IMR-90 (cell line): ENCODE measurements at regions not wholly inside any gene's neighbourhood (a gene's known extent, or its start where the extent isn't known, plus 50 kb on each side); places are given as distances from the start of the nearest gene placed in this dataset.

ENCODE experiments used
- ATAC-seq: fragments of 200-7000 bp; cut with Tn5 transposase; 2 replicates; pipeline ENCODE4 v1.9.1; 2020; ENCODE audit warnings: low read depth, mild to moderate bottlenecking, moderate library complexity
- BruUV-seq: library from RNA; stranded (reverse); fragments of 400-500 nt; replicated peaks from 2 replicates; lab custom pipeline; 2021; lab: Mats Ljungman, UMichigan
- CTCF ChIA-PET: fragments of 300-600 bp; formaldehyde crosslinking; extraction: SDS; loops from one replicate; lab custom pipeline; 2021; ENCODE audit warnings: antibody characterized with exemption; lab: Yijun Ruan, JAX
- POLR2A ChIA-PET: fragments of 300-600 bp; sonication (Branson Sonifier 250); formaldehyde crosslinking; loops from one replicate; lab custom pipeline; 2022; ENCODE audit warnings: antibody characterized with exemption; ENCODE audit not compliant: unreplicated experiment; lab: Charles Lee
- DNase-seq: peaks from one replicate; pipeline ENCODE4 v3.0.0; 2013
- H2AFZ ChIP-seq: replicated peaks from 2 replicates; pipeline ENCODE3; 2013; ENCODE audit warnings: low read length, mild to moderate bottlenecking; ENCODE audit not compliant: poor library complexity
- H2AK5ac ChIP-seq: 2 replicates; pipeline ENCODE4 v1.6.1; 2013; ENCODE audit warnings: low read depth, low read length, inconsistent platforms
- H2AK9ac ChIP-seq: replicated peaks from 2 replicates; pipeline ENCODE3; 2013; ENCODE audit warnings: mild to moderate bottlenecking, low read depth, low read length, moderate library complexity; ENCODE audit not compliant: poor library complexity
- H2BK120ac ChIP-seq: 2 replicates; pipeline ENCODE4 v1.6.1; 2013; ENCODE audit warnings: low read depth, low read length, inconsistent platforms
- H2BK15ac ChIP-seq: 3 replicates; pipeline ENCODE4 v1.6.1; 2013; ENCODE audit warnings: low read depth, low read length, inconsistent platforms
- H2BK20ac ChIP-seq: 2 replicates; pipeline ENCODE4 v1.6.1; 2013; ENCODE audit warnings: low read depth, mild to moderate bottlenecking, inconsistent platforms, low read length, moderate library complexity
- H2BK5ac ChIP-seq: 2 replicates; pipeline ENCODE4 v1.6.1; 2013; ENCODE audit warnings: mild to moderate bottlenecking, low read depth, low read length, inconsistent platforms; ENCODE audit not compliant: poor library complexity, severe bottlenecking
- H3K14ac ChIP-seq: replicated peaks from 2 replicates; pipeline ENCODE4 v1.6.1; 2013; ENCODE audit warnings: low read depth, low read length, inconsistent platforms
- H3K18ac ChIP-seq: 2 replicates; pipeline ENCODE4 v1.6.1; 2013; ENCODE audit warnings: low read depth, low read length, control low read depth
- H3K23ac ChIP-seq: 2 replicates; pipeline ENCODE4 v1.6.1; 2013; ENCODE audit warnings: low read depth, low read length, inconsistent platforms
- H3K27ac ChIP-seq: 2 replicates; pipeline ENCODE4 v1.5.1; 2013; ENCODE audit warnings: mild to moderate bottlenecking, control low read depth, low read length; ENCODE audit not compliant: insufficient read depth
- H3K27me3 ChIP-seq: 2 replicates; pipeline ENCODE4 v1.6.1; 2013; ENCODE audit warnings: low read length; ENCODE audit not compliant: control insufficient read depth, insufficient read depth
- H3K36me3 ChIP-seq: 2 replicates; pipeline ENCODE4 v1.6.1; 2013; ENCODE audit warnings: low read length, mixed read lengths; ENCODE audit not compliant: control insufficient read depth, insufficient read depth
- H3K4ac ChIP-seq: 2 replicates; pipeline ENCODE4 v1.6.1; 2013; ENCODE audit warnings: low read depth, low read length, inconsistent platforms
- H3K4me1 ChIP-seq: 2 replicates; pipeline ENCODE4 v1.6.1; 2013; ENCODE audit warnings: low read length, mixed read lengths; ENCODE audit not compliant: control insufficient read depth, insufficient read depth
- H3K4me2 ChIP-seq: 2 replicates; pipeline ENCODE4 v1.6.1; 2013; ENCODE audit warnings: low read depth, mild to moderate bottlenecking, control low read depth, low read length, moderate library complexity
- H3K4me3 ChIP-seq: 2 replicates; pipeline ENCODE4 v1.5.1; 2013; ENCODE audit warnings: low read depth, mild to moderate bottlenecking, control low read depth, low read length, moderate library complexity; ENCODE audit not compliant: insufficient read depth
- H3K56ac ChIP-seq: 2 replicates; pipeline ENCODE4 v1.6.1; 2013; ENCODE audit warnings: low read length, inconsistent platforms; ENCODE audit not compliant: insufficient read depth; ENCODE audit errors: extremely low read depth
- H3K79me1 ChIP-seq, 2 experiments: 2 replicates each; pipeline ENCODE4 v1.6.1; 2013; ENCODE audit warnings: low read length in 2 of 2, inconsistent platforms in 1 of 2, low read depth in 1 of 2
- H3K9ac ChIP-seq: 2 replicates; pipeline ENCODE4 v1.6.1; 2013; ENCODE audit warnings: low read depth, low read length, control low read depth
- H3K9me1 ChIP-seq: 2 replicates; pipeline ENCODE4 v1.6.1; 2013; ENCODE audit warnings: low read length, inconsistent platforms; ENCODE audit not compliant: insufficient read depth
- H3K9me3 ChIP-seq: 2 replicates; pipeline ENCODE4 v1.6.1; 2013; ENCODE audit warnings: low read length; ENCODE audit not compliant: control insufficient read depth, insufficient read depth
- H4K20me1 ChIP-seq: 2 replicates; pipeline ENCODE4 v1.6.1; 2013; ENCODE audit warnings: low read length, inconsistent platforms; ENCODE audit not compliant: insufficient read depth
- H4K5ac ChIP-seq: 2 replicates; pipeline ENCODE4 v1.6.1; 2013; ENCODE audit warnings: mild to moderate bottlenecking, low read depth, low read length, control low read depth
- H4K8ac ChIP-seq, 2 experiments: 2 replicates each; pipeline ENCODE4 v1.6.1; 2013; ENCODE audit warnings: low read depth in 2 of 2, low read length in 2 of 2, control low read depth in 1 of 2, inconsistent platforms in 1 of 2
- H4K91ac ChIP-seq: 2 replicates; pipeline ENCODE4 v1.6.1; 2013; ENCODE audit warnings: low read depth, low read length, inconsistent platforms; ENCODE audit not compliant: insufficient read depth
- CEBPB ChIP-seq: IDR thresholded peaks from 2 replicates; pipeline ENCODE4 v1.6.1; 2012; ENCODE audit warnings: low read depth, low read length, improper control_type of control experiment
- CHD1 ChIP-seq: IDR thresholded peaks from 2 replicates; pipeline ENCODE4 v1.6.1; 2012; ENCODE audit warnings: low read depth, low read length, improper control_type of control experiment
- FOS ChIP-seq: fragments of 150-350 bp; IDR thresholded peaks from 2 replicates; pipeline ENCODE4 v1.6.1; 2016; ENCODE audit warnings: low read depth, low read length
- MAFK ChIP-seq: IDR thresholded peaks from 2 replicates; pipeline ENCODE4 v1.6.1; 2012; ENCODE audit warnings: low read depth, low read length, improper control_type of control experiment
- MAZ ChIP-seq: IDR thresholded peaks from 2 replicates; pipeline ENCODE4 v1.6.1; 2012; ENCODE audit warnings: low read depth, mild to moderate bottlenecking, low read length, improper control_type of control experiment, moderate library complexity, borderline replicate concordance
- MXI1 ChIP-seq: IDR thresholded peaks from 2 replicates; pipeline ENCODE4 v1.6.1; 2012; ENCODE audit warnings: low read depth, mild to moderate bottlenecking, low read length, moderate library complexity, borderline replicate concordance
- NFE2L2 ChIP-seq: fragments of 150-350 bp; IDR thresholded peaks from 2 replicates; pipeline ENCODE4 v1.6.1; 2016; ENCODE audit warnings: low read depth, mild to moderate bottlenecking, low read length
- POLR2A ChIP-seq: IDR thresholded peaks from 2 replicates; pipeline ENCODE4 v1.6.1; 2012; ENCODE audit warnings: mild to moderate bottlenecking, low read depth, low read length
- RCOR1 ChIP-seq: IDR thresholded peaks from 2 replicates; pipeline ENCODE4 v1.6.1; 2012; ENCODE audit warnings: mild to moderate bottlenecking, low read length, improper control_type of control experiment; ENCODE audit not compliant: insufficient replicate concordance
- SMC3 ChIP-seq: fragments of 150-350 bp; IDR thresholded peaks from 2 replicates; pipeline ENCODE4 v1.6.1; 2016; ENCODE audit warnings: low read depth, mild to moderate bottlenecking, antibody characterized with exemption, low read length, moderate library complexity
- WGBS, 2 experiments: methylation state at CpG; one replicate each; pipeline versions ENCODE4 v1.1.5 to v1.1.7; 2013; ENCODE audit warnings: missing lambda C conversion rate in 2 of 2; ENCODE audit not compliant: insufficient read length in 1 of 2; ENCODE audit errors: extremely low coverage in 2 of 2; 5-methylcytosine and 5-hydroxymethylcytosine counted together
- dilution Hi-C: fragments of 300-500 bp; cut with HindIII; formaldehyde crosslinking; loops from one replicate; pipeline ENCODE4 v1.14.3; 2018; ENCODE audit warnings: low sequenced_read_pairs; ENCODE audit not compliant: unreplicated experiment
- in situ Hi-C: fragments of 300-500 bp; cut with MboI; formaldehyde crosslinking; loops from 3 replicates; pipeline ENCODE4 v1.14.3; 2019; ENCODE audit warnings: low sequenced_read_pairs, inconsistent platforms, mixed read lengths
- intact Hi-C: fragments of 100-400 bp; cut with micrococcal nuclease; formaldehyde crosslinking; loops from 2 replicates; pipeline ENCODE4 v1.10.0; 2022
- TF ChIP-seq, protein P1 (sequence below): fragments of 150-350 bp; IDR thresholded peaks from 2 replicates; pipeline ENCODE4 v1.6.1; 2016; ENCODE audit warnings: low read depth, mild to moderate bottlenecking, low read length, moderate library complexity, borderline replicate concordance
- TF ChIP-seq, protein P2 (sequence below): conservative IDR thresholded peaks from 2 replicates; pipeline ENCODE4 v1.5.1; 2012; ENCODE audit warnings: mild to moderate bottlenecking, low read depth, low read length, improper control_type of control experiment

DNA sequence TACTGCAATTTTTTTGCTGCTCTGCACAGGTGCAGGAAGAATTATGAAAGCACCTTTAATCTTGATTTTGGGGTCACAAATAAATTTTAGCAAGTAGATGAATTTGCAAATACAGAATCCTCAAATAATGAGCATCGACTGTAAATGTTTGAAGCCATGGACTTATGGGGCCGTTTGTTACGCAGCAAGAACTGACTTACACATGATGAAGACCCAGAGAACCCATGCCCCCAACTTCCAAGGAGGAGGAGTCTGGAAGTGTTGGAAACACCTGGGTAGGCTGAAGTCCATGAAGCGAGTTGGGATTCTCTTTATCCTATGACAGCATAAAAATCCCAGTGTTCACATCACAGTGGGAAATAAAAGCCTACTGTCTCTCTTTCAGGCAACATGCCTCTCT, 176.6 kb downstream of the RBFOX3 start:
- Histone ChIP-seq H3K23ac (no peak overlapping the region), H2AFZ (no peak overlapping the region), H3K4me3 (no peak overlapping the region), H2AK5ac (no peak overlapping the region), H3K56ac (no peak overlapping the region), H4K91ac (no peak overlapping the region), H3K27me3 (peaks cover 2% of the 10 kb centered on the region; the same call in 1 of the 2 replicates), H3K9ac (no peak overlapping the region), H3K4ac (no peak overlapping the region), H4K8ac (no peak overlapping the region), H3K79me1 (no peaks in the 10 kb centered on the region), H4K20me1 (no peaks in the 10 kb centered on the region), H2BK20ac (no peak overlapping the region), H2BK120ac (no peak overlapping the region), H2BK15ac (no peak overlapping the region), H3K4me2 (no peak overlapping the region), H3K9me3 (no peaks in the 10 kb centered on the region), H2BK5ac (no peak overlapping the region), H3K18ac (no peak overlapping the region), H3K9me1 (no peaks in the 10 kb centered on the region), H2AK9ac (no peak overlapping the region), H4K5ac (no peak overlapping the region), H3K14ac (no peak overlapping the region), H3K27ac (no peak overlapping the region), H3K36me3 (no peaks in the 10 kb centered on the region), H3K4me1 (no peaks in the 10 kb centered on the region)
- in situ Hi-C loops (no loop called here), intact Hi-C loops (no loop called here), dilution Hi-C loops (no loop called here)
- POLR2A ChIA-PET = no interaction called here
- ATAC-seq (no peak), DNase-seq (no peak)
- CTCF ChIA-PET = interaction anchor here (0.6 kb wide), 1 partner anchor 35 kb away, joined by 4 read pairs; no protein-coding TSS in a partner anchor
- TF ChIP-seq MXI1 (no peak), SMC3 (no peak), FOS (no peak), CEBPB (no peak), MAZ (no peak), MAFK (no peak), CHD1 (no peak), RCOR1 (no peak), POLR2A (no peak), NFE2L2 (no peak)
- TF ChIP-seq, protein P1, sequence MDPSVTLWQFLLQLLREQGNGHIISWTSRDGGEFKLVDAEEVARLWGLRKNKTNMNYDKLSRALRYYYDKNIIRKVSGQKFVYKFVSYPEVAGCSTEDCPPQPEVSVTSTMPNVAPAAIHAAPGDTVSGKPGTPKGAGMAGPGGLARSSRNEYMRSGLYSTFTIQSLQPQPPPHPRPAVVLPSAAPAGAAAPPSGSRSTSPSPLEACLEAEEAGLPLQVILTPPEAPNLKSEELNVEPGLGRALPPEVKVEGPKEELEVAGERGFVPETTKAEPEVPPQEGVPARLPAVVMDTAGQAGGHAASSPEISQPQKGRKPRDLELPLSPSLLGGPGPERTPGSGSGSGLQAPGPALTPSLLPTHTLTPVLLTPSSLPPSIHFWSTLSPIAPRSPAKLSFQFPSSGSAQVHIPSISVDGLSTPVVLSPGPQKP = no peak
- TF ChIP-seq, protein P2, sequence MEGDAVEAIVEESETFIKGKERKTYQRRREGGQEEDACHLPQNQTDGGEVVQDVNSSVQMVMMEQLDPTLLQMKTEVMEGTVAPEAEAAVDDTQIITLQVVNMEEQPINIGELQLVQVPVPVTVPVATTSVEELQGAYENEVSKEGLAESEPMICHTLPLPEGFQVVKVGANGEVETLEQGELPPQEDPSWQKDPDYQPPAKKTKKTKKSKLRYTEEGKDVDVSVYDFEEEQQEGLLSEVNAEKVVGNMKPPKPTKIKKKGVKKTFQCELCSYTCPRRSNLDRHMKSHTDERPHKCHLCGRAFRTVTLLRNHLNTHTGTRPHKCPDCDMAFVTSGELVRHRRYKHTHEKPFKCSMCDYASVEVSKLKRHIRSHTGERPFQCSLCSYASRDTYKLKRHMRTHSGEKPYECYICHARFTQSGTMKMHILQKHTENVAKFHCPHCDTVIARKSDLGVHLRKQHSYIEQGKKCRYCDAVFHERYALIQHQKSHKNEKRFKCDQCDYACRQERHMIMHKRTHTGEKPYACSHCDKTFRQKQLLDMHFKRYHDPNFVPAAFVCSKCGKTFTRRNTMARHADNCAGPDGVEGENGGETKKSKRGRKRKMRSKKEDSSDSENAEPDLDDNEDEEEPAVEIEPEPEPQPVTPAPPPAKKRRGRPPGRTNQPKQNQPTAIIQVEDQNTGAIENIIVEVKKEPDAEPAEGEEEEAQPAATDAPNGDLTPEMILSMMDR = no peak
- WGBS, 2 experiments = no CpG with 5 or more reads among the region's 4 CpGs
- BruUV-seq = no TSS peak
